ENCODE measurements at regions not wholly inside any gene's neighbourhood (a gene's known extent, or its start where the extent isn't known, plus 50 kb on each side); places are given as distances from the start of the nearest gene placed in this dataset.

DNA sequence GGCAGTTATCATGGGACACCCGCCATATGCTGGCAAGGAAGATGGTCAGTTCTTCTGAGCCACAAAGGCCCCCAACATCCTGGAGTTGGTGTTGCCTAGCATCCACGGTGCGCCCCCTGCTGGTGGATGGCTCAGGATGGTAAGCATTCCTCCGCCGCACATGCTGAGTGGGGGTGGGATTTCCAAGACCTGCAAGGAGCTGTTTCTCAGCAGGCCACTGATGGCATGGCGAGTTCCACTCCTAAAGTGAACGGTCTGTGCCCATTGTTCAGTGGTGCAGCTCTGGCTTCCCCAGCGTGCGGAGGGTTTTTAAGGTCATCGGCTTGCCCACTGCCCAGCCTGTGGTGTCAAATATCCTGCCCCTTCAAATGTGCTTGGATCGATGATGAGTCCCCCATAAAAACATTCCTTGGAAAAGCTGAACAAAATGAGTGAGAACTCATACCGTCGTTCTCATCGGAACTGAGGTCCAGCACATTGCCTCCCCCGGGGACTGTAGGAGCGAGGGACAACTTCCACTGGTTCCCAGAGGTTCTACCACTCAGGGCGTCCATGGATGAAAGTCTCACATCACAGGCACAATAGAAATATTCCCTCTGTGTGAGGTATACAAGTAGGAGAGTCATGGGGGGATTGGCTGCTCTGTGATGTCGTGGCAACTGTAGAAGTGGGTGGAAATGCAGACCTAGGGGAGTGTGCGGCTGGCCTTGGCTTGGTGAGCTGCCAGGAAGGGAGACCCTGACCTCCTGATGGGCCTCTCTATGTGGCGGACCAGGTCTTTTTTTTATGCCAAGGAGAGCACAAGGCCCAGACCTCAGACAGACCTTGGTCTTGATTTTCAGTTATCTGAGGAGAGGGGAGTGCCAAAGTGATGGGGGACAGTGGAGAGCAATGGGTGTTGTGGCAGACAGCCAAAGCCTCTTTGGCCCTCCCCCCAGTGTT lies 102.0 kb downstream of the SNRPN start:
- Mint-ChIP-seq H3K36me3 (ENCODE audit: insufficient read depth, unreplicated experiment) (peaks cover 97% of the 10 kb centered on the region), H3K27ac (ENCODE audit: unreplicated experiment) (peak overlapping the region; percentile 35), H3K27me3 (ENCODE audit: insufficient read depth, unreplicated experiment) (no peaks in the 10 kb centered on the region), H3K9me3 (ENCODE audit: unreplicated experiment) (peaks cover 71% of the 10 kb centered on the region), H3K4me3 (ENCODE audit: unreplicated experiment) (no peak overlapping the region), H3K4me1 (ENCODE audit: low read depth, unreplicated experiment) (no peaks in the 10 kb centered on the region)
- peaks cover 11% of the 10 kb centered on the region for H3K36me3 ChIP-seq (ENCODE audit: control insufficient read depth, insufficient read depth, low read length)
- ChIA-PET CTCF (no interaction called here), POLR2A (no interaction called here)
- BruUV-seq (replicated peaks): no TSS peak
- TF ChIP-seq, protein P1, sequence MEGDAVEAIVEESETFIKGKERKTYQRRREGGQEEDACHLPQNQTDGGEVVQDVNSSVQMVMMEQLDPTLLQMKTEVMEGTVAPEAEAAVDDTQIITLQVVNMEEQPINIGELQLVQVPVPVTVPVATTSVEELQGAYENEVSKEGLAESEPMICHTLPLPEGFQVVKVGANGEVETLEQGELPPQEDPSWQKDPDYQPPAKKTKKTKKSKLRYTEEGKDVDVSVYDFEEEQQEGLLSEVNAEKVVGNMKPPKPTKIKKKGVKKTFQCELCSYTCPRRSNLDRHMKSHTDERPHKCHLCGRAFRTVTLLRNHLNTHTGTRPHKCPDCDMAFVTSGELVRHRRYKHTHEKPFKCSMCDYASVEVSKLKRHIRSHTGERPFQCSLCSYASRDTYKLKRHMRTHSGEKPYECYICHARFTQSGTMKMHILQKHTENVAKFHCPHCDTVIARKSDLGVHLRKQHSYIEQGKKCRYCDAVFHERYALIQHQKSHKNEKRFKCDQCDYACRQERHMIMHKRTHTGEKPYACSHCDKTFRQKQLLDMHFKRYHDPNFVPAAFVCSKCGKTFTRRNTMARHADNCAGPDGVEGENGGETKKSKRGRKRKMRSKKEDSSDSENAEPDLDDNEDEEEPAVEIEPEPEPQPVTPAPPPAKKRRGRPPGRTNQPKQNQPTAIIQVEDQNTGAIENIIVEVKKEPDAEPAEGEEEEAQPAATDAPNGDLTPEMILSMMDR (IDR thresholded peaks at IDR 0.05; ENCODE audit: insufficient read depth in 1 of 2, low read depth in 1 of 2, low read length in 1 of 2, severe bottlenecking in 1 of 2, unreplicated experiment in 1 of 2): peak in 1 of 2 experiments; percentile 30
- no peaks in the 10 kb centered on the region for H3K4me1 ChIP-seq
- intact Hi-C loops (cut with micrococcal nuclease; ENCODE audit: unreplicated experiment): no loop called here
- no peak overlapping the region for H3K4me3 ChIP-seq (ENCODE audit: low read depth, low read length)
- peaks cover 93% of the 10 kb centered on the region for H3K9me3 ChIP-seq
- H3K27me3 ChIP-seq (replicated peaks; ENCODE audit: control insufficient read depth, insufficient read depth, low read length): no peaks in the 10 kb centered on the region
- peak in 1 of 2 experiments; percentile 14 for DNase-seq

DNA sequence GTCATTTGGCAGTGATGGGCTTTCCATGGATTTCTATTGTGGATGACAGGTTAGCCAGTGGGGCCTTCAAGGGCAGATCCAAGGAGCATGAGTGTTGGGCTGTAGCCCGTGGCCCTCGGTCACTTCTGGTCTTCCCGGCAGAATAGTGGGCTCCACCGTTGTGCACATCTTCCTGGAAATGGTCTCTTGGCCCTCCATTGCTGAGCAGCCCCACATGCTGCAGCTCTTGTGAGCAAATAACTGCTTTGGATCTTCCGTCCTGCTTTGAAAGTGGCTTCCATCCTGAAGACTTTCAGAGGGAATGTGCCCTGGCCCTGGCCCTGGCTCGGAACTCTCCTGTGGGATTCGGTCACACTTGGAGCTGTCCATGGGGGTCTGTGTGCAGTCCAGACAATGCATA lies 102.8 kb downstream of the SNRPN start:
- H3K27me3 Mint-ChIP-seq (ENCODE audit: insufficient read depth, unreplicated experiment): no peaks in the 10 kb centered on the region
- H3K4me1 Mint-ChIP-seq (ENCODE audit: low read depth, unreplicated experiment): no peaks in the 10 kb centered on the region
- CTCF ChIA-PET: no interaction called here
- DNase-seq: no peak
- intact Hi-C loops (cut with micrococcal nuclease; ENCODE audit: unreplicated experiment): no loop called here
- Histone ChIP-seq H3K4me1 (no peaks in the 10 kb centered on the region), H3K4me3 (ENCODE audit: low read depth, low read length) (no peak overlapping the region), H3K36me3 (ENCODE audit: control insufficient read depth, insufficient read depth, low read length) (peaks cover 12% of the 10 kb centered on the region), H3K27me3 (replicated peaks; ENCODE audit: control insufficient read depth, insufficient read depth, low read length) (no peaks in the 10 kb centered on the region), H3K9me3 (peaks cover 95% of the 10 kb centered on the region)
- peaks cover 73% of the 10 kb centered on the region for H3K9me3 Mint-ChIP-seq (ENCODE audit: unreplicated experiment)
- H3K36me3 Mint-ChIP-seq (ENCODE audit: insufficient read depth, unreplicated experiment): peaks cover 98% of the 10 kb centered on the region
- POLR2A ChIA-PET: no interaction called here
- H3K27ac Mint-ChIP-seq (ENCODE audit: unreplicated experiment): no peak overlapping the region
- TF ChIP-seq, protein P1 (IDR thresholded peaks at IDR 0.05; ENCODE audit: insufficient read depth in 1 of 2, low read depth in 1 of 2, low read length in 1 of 2, severe bottlenecking in 1 of 2, unreplicated experiment in 1 of 2): no peak
- no TSS peak for BruUV-seq (replicated peaks)
- no peak overlapping the region for H3K4me3 Mint-ChIP-seq (ENCODE audit: unreplicated experiment)

DNA sequence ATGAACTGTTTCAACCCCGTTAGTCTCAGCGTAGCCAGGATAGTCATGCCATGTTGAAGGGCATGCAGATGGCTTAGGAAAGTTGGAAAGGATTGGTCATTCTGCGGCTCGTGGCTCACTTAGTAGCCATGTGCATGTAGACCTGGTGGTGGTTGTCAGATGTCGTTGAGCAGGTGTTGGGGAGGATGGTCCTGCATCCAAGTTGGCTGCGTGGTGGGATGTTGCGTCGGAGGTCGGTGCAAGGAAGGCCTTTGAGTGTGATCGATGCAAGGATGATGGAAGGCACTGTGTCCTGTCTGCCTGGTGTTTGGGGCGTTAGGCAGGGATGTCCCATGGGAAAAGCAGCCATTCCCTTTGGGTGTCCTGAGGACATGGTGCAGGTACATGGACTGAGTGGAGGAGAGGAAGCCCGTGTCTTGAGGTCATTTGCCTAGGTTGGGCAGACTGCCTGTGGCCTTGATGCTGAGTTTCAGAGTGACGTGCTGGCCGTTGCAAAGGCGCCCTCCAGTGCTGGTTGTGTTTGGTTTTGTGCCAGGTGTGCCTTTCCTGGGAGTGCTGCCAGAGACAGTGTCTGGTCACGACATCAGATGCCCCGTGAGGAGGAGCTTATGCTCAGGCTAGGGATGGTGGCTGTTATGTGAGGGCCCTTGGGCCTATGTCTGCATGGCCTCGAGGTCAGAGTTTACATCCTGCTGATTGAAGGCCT lies 103.4 kb downstream of the SNRPN start:
- intact Hi-C loops (cut with micrococcal nuclease; ENCODE audit: unreplicated experiment): no loop called here
- TF ChIP-seq, protein P1 (IDR thresholded peaks at IDR 0.05; ENCODE audit: insufficient read depth in 1 of 2, low read depth in 1 of 2, low read length in 1 of 2, severe bottlenecking in 1 of 2, unreplicated experiment in 1 of 2): no peak
- ChIA-PET POLR2A (no interaction called here), CTCF (no interaction called here)
- no peaks in the 10 kb centered on the region for H3K27me3 ChIP-seq (replicated peaks; ENCODE audit: control insufficient read depth, insufficient read depth, low read length)
- no peak overlapping the region for H3K4me3 ChIP-seq (ENCODE audit: low read depth, low read length)
- Mint-ChIP-seq H3K36me3 (ENCODE audit: insufficient read depth, unreplicated experiment) (peaks cover 98% of the 10 kb centered on the region), H3K9me3 (ENCODE audit: unreplicated experiment) (peaks cover 73% of the 10 kb centered on the region), H3K4me1 (ENCODE audit: low read depth, unreplicated experiment) (no peaks in the 10 kb centered on the region), H3K27me3 (ENCODE audit: insufficient read depth, unreplicated experiment) (no peaks in the 10 kb centered on the region), H3K27ac (ENCODE audit: unreplicated experiment) (no peak overlapping the region), H3K4me3 (ENCODE audit: unreplicated experiment) (no peak overlapping the region)
- no peaks in the 10 kb centered on the region for H3K4me1 ChIP-seq
- peaks cover 95% of the 10 kb centered on the region for H3K9me3 ChIP-seq
- DNase-seq: peak in 1 of 2 experiments; percentile 31
- BruUV-seq (replicated peaks): no TSS peak
- H3K36me3 ChIP-seq (ENCODE audit: control insufficient read depth, insufficient read depth, low read length): peaks cover 12% of the 10 kb centered on the region
